HG03066 (cell line): ENCODE measurements at regions not wholly inside any gene's neighbourhood (a gene's known extent, or its start where the extent isn't known, plus 50 kb on each side); places are given as distances from the start of the nearest gene placed in this dataset.
"Not testable (repeated sequence)": the region's sequence is repeated elsewhere in the genome, so short reads cannot be mapped to it uniquely, and the experiment has no call there.

ENCODE experiments used
- ATAC-seq: cut with Tn5 transposase; IDR thresholded peaks from one replicate; pipeline ENCODE4 v1.9.1; 2021; ENCODE audit warnings: low read depth; ENCODE audit not compliant: unreplicated experiment

DNA sequence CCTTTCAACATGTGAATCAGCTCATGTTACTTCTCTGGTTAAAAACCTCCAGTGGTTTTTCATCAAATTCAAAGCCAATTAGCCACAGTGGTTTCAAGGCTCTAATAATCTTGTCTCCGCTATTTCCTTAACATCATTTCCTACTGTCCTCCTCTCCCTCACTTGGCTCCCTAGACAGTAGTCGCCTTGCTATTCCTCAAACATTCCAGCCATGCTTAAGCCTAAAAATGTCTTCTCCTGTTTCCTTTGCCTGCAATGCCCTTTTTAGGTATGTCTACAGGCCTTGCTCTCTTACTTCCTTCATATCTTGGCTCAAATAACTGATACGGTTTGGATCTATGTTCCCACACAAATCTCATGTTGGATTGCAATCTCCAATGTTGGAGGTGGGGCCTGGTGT, 779.4 kb upstream of the LRRN3 start:
- no peak for ATAC-seq

- ATAC-seq: no peak
These were observed 773.2 kb upstream of the LRRN3 start for GRCh38 chr7:110317541-110318265.

- not testable (repeated sequence) for ATAC-seq
These were observed 770.6 kb upstream of the LRRN3 start for GRCh38 chr7:110320285-110320684.

DNA sequence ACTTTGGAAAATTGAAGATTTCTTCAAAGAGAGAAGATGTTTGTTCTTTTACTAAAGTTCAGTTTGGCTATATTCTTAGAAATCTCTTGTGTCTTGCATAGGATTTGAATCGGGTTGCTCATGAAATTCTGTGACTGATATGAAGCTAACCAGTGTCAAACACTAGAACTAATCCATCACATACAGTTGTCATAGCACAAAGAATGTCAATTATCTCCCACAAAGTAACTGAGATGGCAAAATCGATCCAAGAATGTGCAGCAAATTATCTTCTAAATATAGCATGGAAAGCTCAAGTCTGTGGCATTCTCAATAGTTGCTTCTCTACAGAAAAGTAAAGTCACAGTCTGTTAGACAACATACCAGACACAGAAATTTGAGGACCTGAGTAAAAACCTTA, 768.1 kb upstream of the LRRN3 start:
- ATAC-seq: no peak

GRCh38 chr7:110326966-110327365, 764.0 kb upstream of the LRRN3 start:
- no peak for ATAC-seq

DNA sequence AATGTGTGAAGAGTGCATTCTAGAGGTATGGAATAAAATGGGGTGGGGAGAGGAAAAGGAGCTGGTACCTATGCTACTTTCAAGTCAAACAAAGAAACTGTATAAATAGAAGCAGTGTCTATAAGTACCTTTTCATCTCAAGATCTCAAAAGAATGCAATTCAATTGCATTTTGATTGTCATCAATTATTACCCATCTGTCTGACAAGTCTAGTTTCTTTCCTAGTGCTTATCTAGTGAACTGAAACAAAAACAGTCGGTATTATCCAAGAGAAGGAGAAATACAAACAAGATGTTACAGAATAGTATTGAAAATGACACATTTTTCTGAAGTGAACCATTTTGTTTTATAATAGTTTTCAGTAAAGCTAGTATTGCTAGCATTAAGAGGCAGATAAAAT, 754.5 kb upstream of the LRRN3 start:
- no peak for ATAC-seq

DNA sequence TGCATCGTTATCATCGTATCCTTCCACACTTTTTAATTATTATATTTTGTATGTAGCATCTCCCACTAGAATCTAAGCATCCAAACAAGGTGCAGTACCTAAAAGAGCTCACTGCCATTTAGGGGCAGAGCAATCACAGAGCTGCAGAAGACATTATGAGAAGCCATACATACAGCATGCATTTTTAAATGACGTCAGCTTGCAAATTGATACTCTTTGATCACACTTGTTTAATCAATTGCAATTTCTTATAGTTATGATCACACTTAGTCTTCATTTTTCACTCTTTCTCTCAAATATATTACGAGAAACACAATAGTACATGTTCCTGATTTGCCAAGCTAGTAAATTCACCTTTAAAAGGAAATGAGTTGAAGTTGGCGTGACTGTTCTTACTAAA, 753.3 kb upstream of the LRRN3 start:
- ATAC-seq: no peak

DNA sequence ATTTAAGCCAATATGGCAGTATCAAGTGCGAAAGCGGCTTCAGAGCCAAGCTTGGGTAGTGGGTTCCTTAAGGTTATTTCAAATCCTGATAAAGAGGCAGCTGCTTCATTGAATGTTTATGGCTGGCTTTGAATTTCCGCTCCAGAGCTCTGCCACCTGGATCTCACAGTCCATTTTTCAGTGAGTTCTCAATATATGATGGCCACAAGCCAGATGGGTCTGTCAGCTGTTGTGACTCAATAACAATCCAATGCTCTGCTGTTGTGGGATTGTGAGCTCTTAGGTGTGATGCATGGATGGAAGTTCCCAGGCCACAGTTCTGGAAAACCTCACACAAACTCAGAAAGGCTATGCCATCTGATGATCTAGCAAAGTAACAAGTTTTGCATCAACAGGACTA, 743.8 kb upstream of the LRRN3 start:
- ATAC-seq: no peak

- ATAC-seq: no peak
These were observed 734.5 kb upstream of the LRRN3 start for GRCh38 chr7:110356438-110356837.

DNA sequence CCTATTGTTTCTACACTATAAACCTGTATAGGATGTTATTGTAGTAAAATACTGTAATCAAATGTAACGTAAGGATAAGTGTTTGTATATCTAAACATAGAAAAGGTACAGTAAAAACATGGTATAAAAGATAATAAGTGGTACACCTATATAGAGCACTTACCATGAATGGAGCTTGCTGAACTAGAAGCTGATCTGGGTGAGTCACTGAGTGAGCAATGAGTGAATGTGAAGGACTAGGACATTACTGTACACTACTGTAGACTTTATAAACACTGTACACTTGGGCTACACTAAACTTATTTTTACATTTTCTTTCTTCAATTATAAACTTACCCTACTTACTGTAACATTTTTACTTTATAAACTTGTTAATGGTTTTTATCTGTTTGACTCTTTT, 732.9 kb upstream of the LRRN3 start:
- ATAC-seq: no peak

DNA sequence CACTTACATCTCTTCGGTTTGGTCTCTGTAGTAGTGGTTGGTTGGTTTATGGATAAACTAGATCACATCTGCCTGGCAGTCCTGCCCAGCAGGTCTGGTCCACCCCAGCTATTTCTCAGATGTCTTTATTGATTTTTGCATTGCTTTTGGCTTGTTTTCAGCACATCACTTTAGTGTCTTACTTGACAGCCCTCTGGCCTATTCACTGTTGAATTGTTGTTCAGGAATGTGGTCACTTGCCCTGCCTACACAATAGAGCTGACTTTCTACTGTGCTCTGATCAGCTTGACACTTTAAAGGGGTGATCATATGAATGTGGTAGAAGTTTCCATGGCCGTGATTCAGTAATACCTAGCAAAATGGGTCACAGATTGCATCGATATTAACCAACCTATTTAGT, 719.2 kb upstream of the LRRN3 start:
- ATAC-seq: no peak

- ATAC-seq: no peak
These were observed 718.2 kb upstream of the LRRN3 start for GRCh38 chr7:110372685-110373084.

GRCh38 chr7:110373416-110373815, 717.5 kb upstream of the LRRN3 start:
- ATAC-seq: no peak

DNA sequence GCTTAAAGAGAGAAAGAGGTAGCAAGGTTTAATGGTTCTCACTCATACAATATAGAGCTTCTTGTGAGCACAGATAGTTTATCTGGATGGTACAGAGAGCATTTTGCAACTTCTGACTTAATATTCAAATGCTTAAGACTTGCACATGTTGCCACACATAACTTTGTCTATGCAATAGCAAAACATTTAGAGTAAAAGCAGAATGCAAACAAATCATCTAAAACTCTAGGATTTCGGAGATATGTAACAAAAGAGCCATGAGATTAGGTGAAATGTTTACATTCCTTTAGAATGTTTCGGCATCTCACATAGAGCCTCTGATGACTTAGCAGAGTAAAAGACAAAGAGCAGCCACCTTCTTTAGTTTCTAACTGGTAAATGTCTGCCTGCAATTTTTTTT, 717.1 kb upstream of the LRRN3 start:
- ATAC-seq: no peak

DNA sequence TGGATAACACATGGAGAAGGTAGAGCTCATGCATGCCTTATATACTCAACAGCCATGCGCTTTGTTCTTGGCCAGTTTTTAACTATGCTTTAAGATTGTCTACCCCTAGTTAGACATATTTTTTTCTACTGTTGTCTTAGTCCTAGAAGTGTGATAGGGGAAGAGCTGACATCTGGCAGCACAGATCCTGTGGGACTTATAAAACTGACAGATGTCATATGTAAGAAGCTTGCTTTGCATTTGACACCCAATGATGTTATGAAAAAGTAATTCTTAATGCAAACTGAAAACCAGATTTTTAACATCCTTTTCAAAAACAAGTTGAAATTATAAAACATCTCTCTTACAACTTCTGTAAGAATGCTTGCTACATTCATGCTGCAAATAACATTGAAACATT, 715.9 kb upstream of the LRRN3 start:
- no peak for ATAC-seq

- ATAC-seq: no peak
These were observed 708.2 kb upstream of the LRRN3 start for GRCh38 chr7:110382736-110383135.

DNA sequence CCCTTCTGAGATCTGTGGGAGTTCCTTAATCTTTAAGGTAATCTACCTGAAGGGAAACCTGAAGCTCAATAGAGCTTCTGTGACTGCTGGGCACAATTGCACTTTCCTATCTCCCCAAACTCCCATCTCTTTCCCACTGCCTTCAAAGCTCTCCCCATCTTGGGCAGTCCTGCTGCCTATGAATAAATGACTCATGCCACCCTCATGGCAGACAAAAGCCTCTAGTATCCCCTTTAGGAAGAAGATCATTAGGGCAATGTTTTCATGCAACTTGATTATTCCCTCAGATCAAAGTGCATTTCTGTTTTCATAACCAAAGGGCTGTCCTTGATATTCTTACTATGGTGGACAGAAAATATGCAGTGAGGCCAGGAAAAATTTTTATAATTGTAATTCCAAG, 704.9 kb upstream of the LRRN3 start:
- no peak for ATAC-seq

GRCh38 chr7:110386913-110387312, 704.0 kb upstream of the LRRN3 start:
- ATAC-seq: no peak

- no peak for ATAC-seq
These were observed 703.2 kb upstream of the LRRN3 start for GRCh38 chr7:110387689-110388088.

DNA sequence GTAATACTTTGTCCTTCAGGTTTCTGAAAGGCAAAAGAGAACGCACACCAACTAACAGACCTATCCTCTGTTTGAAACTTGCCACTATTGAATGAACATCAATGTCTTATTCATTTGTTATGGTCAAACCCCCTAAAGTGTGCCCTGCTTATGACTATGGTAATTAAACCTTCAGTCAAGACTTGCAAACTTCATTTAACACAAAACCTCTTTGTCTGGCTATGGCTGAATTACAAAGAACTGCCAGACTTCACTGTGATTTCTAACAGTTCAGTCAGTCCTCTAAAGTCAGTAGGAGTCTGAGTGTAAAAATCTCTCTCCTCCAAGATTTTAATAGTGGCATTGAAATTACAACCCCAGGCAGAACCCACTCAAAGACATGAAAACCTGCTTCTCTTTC, 702.5 kb upstream of the LRRN3 start:
- ATAC-seq: no peak

DNA sequence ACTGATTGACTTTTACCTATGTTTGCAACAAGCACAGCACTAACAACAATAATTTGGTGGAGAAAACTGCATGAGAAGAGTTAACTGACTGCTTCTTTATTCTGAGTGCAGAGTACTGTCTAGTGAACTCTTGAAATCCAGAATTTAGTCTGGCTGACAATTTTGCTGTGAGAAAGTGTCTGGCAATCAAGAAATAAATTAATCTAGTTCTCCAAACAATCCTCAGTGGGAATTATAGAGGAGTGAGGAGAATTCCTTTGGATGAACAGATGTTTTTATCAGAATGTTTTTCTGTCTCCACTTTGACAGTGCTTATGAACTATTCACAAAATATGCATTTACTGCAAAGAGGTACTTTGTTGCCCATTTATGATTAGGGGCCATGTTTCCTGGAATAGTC, 694.9 kb upstream of the LRRN3 start:
- no peak for ATAC-seq

DNA sequence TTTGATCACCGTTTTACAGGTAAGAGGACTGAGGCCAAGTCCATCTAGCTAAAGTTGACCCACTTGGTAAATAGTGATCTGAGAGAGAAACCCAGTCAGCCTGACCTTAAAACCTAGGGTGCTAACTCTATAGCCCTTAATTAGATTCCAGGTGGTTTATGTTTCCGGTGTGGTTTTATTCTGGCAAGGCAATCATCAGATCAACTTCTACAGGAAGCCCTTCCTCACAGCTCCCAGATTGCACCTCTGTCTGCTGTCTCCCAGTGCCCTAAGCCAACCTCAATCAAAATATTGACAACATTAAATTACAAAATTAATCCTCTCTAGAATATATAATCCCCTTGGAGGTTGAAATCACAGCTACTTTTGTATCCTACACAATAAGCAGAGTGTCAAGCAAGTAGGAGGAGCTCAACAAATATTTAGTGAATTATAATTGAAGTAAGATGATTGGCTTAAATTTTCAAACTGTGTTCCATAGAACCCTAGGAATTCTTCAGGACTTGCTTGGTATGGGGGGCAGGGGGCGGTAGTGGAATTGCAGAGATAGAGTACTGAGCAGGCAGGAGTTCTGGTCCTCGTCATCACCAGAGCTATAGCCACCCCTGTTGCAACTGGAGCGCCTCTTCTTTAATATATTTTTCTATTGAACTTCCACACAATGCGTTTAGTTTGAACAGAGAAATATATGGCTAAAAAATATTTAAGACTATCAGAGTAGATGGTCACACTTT, 692.8 kb upstream of the LRRN3 start:
- ATAC-seq: no peak
